Transverse colon (tissue), 4 donors: ENCODE measurements at regions not wholly inside any gene's neighbourhood (a gene's known extent, or its start where the extent isn't known, plus 50 kb on each side); places are given as distances from the start of the nearest gene placed in this dataset.

Experiments
- DNase-seq: peaks from one replicate; pipeline ENCODE4 v3.0.0-alpha.2; 2019
- H3K27ac ChIP-seq, 4 donors: fragments of 200-600 bp; sonication (generic); 2 replicates each; pipeline ENCODE4 v1.5.1; 2016 to 2018; ENCODE audit warnings: inconsistent platforms in 4 of 4
- H3K27me3 ChIP-seq: fragments of 200-600 bp; sonication (generic); 2 replicates; pipeline ENCODE4 v1.5.1; 2017; ENCODE audit warnings: inconsistent platforms
- H3K36me3 ChIP-seq, 4 donors: fragments of 200-600 bp; sonication (generic); 2 replicates each; pipeline ENCODE4 v1.5.1; 2017 to 2019; ENCODE audit warnings: inconsistent platforms in 4 of 4
- H3K4me1 ChIP-seq, 4 donors: fragments of 200-600 bp; sonication (generic); 2 replicates each; pipeline ENCODE4 v1.5.1; 2017 to 2020; ENCODE audit warnings: inconsistent platforms in 4 of 4
- H3K4me3 ChIP-seq, 4 donors: fragments of 200-600 bp; sonication (generic); 1 replicate in 1 of 4; 2 replicates in 3 of 4; pipeline versions ENCODE4 v1.5.1 to v1.6.1; 2017 to 2019; ENCODE audit warnings: inconsistent platforms in 4 of 4
- H3K9me3 ChIP-seq, 2 donors: fragments of 200-600 bp; sonication (generic); 2 replicates each; pipeline ENCODE4 v1.5.1; 2017 to 2019; ENCODE audit warnings: inconsistent platforms in 2 of 2
- EP300 ChIP-seq: sonication (generic); formaldehyde crosslinking; IDR thresholded peaks from one replicate; pipeline ENCODE4 v1.6.1; 2017; ENCODE audit warnings: antibody characterized with exemption, low read depth
- POLR2A ChIP-seq: fragments of 450-650 bp; IDR thresholded peaks from one replicate; pipeline ENCODE4 v1.6.1; 2016; ENCODE audit warnings: antibody characterized with exemption, mild to moderate bottlenecking, moderate library complexity
- POLR2AphosphoS5 ChIP-seq, 3 donors: sonication (generic); formaldehyde crosslinking; IDR thresholded peaks; one replicate each; pipeline ENCODE4 v1.6.1; 2016; ENCODE audit warnings: antibody characterized with exemption in 3 of 3
- WGBS, 2 donors: methylation state at CpG; one replicate each; pipeline ENCODE4 v1.1.5; 2018; ENCODE audit warnings: low coverage in 1 of 2; 5-methylcytosine and 5-hydroxymethylcytosine counted together
- in situ Hi-C, 4 donors: fragments of 200-750 bp; cut with MboI; loops; one replicate each; pipeline versions ENCODE4 v1.15.0 to v1.15.1; 2017; ENCODE audit warnings: low sequenced_read_pairs in 3 of 4, low pct_ligation_motif_present in 1 of 4, low pct_unique_long_range_greater_than_20kb in 1 of 4
- intact Hi-C: fragments of 100-400 bp; cut with DNase I; formaldehyde crosslinking; loops from one replicate; pipeline ENCODE4 v1.15.1; 2023; ENCODE audit warnings: low total_unique reads
- TF ChIP-seq, protein P1 (sequence below), 5 experiments: fragments of 200-600 bp in 3 of 5; fragments of 450-650 bp in 2 of 5; sonication (generic) in 3 of 5; IDR thresholded peaks; 1 replicate in 2 of 5; 2 replicates in 3 of 5; pipeline ENCODE4 v1.5.1; 2016 to 2017; ENCODE audit warnings: antibody characterized with exemption in 5 of 5, inconsistent platforms in 3 of 5, mild to moderate bottlenecking in 2 of 5, moderate library complexity in 1 of 5

GRCh38 chr21:16357994-16358393 lies 628.2 kb downstream of the USP25 start:
- intact Hi-C loops (no loop called here), in situ Hi-C loops (loop anchor here in 1 of 4 donors (25.0 kb wide), 1 partner anchor 96 kb away; no protein-coding TSS in a partner anchor)
- Histone ChIP-seq H3K27ac (no peak overlapping the region), H3K4me1 (no peaks in the 10 kb centered on the region), H3K9me3 (peaks cover 0 to 5% of the 10 kb centered on the region in 2 donors), H3K27me3 (no peaks in the 10 kb centered on the region), H3K36me3 (no peaks in the 10 kb centered on the region), H3K4me3 (no peak overlapping the region)
- no peak for DNase-seq
- TF ChIP-seq, protein P1, sequence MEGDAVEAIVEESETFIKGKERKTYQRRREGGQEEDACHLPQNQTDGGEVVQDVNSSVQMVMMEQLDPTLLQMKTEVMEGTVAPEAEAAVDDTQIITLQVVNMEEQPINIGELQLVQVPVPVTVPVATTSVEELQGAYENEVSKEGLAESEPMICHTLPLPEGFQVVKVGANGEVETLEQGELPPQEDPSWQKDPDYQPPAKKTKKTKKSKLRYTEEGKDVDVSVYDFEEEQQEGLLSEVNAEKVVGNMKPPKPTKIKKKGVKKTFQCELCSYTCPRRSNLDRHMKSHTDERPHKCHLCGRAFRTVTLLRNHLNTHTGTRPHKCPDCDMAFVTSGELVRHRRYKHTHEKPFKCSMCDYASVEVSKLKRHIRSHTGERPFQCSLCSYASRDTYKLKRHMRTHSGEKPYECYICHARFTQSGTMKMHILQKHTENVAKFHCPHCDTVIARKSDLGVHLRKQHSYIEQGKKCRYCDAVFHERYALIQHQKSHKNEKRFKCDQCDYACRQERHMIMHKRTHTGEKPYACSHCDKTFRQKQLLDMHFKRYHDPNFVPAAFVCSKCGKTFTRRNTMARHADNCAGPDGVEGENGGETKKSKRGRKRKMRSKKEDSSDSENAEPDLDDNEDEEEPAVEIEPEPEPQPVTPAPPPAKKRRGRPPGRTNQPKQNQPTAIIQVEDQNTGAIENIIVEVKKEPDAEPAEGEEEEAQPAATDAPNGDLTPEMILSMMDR (IDR thresholded peaks at IDR 0.05), result no peak

DNA sequence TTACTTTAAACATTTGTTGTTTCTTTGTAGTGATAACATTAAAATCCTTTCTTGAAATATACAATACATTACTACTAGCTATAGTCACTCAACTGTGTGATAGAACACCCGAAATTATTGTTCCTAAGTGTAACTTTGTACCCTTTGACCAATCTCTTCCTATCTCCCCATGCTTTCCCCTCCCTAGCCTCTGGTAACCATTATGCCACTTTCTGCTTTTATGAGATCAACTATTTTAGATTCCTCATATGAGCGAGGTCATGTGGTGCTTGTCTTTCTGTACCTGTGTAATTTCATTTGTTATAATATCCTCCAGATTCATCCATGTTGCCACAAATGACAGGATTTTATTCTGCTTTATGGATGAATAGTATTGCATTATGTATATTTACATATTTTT lies 629.0 kb downstream of the USP25 start:
- DNase-seq, result no peak
- in situ Hi-C loops, result loop anchor here in 1 of 4 donors (25.0 kb wide), 1 partner anchor 96 kb away; no protein-coding TSS in a partner anchor
- no peaks in the 10 kb centered on the region for H3K36me3 ChIP-seq
- intact Hi-C loops, result no loop called here
- no peaks in the 10 kb centered on the region for H3K4me1 ChIP-seq
- no peak overlapping the region for H3K4me3 ChIP-seq
- H3K9me3 ChIP-seq, result peaks cover 0 to 5% of the 10 kb centered on the region in 2 donors
- WGBS, 2 donors, result 53 to 62% methylated on average over 2 of the region's 2 CpGs
- H3K27ac ChIP-seq, result no peak overlapping the region
- no peaks in the 10 kb centered on the region for H3K27me3 ChIP-seq
- no peak for TF ChIP-seq POLR2AphosphoS5 (IDR thresholded peaks at IDR 0.05)
- no peak for TF ChIP-seq POLR2A
- no peak for TF ChIP-seq EP300
- TF ChIP-seq, protein P1 (IDR thresholded peaks at IDR 0.05), result no peak

- in situ Hi-C loops, result loop anchor here in 1 of 4 donors (25.0 kb wide), 1 partner anchor 101 kb away; no protein-coding TSS in a partner anchor
- Histone ChIP-seq H3K9me3 (peaks cover 0 to 5% of the 10 kb centered on the region in 2 donors), H3K27ac (no peak overlapping the region), H3K27me3 (no peaks in the 10 kb centered on the region), H3K4me1 (no peaks in the 10 kb centered on the region), H3K36me3 (no peaks in the 10 kb centered on the region), H3K4me3 (no peak overlapping the region)
- TF ChIP-seq POLR2A (no peak), POLR2AphosphoS5 (IDR thresholded peaks at IDR 0.05) (no peak), EP300 (no peak)
- TF ChIP-seq, protein P1 (IDR thresholded peaks at IDR 0.05), result no peak
- 58 to 73% methylated on average over 2 of the region's 2 CpGs for WGBS, 2 donors
- intact Hi-C loops, result no loop called here
- DNase-seq, result no peak
These were observed 633.3 kb downstream of the USP25 start for GRCh38 chr21:16363100-16363499.

- no peaks in the 10 kb centered on the region for H3K27me3 ChIP-seq
- H3K27ac ChIP-seq, result no peak overlapping the region
- in situ Hi-C loops, result loop anchor here in 1 of 4 donors (25.0 kb wide), 1 partner anchor 101 kb away; no protein-coding TSS in a partner anchor
- intact Hi-C loops, result no loop called here
- 56 to 60% methylated on average over 3 of the region's 3 CpGs for whole genome bisulfite sequencing, 2 donors
- no peaks in the 10 kb centered on the region for H3K36me3 ChIP-seq
- H3K9me3 ChIP-seq, result peaks cover 0 to 5% of the 10 kb centered on the region in 2 donors
- no peaks in the 10 kb centered on the region for H3K4me1 ChIP-seq
- TF ChIP-seq POLR2A (no peak), POLR2AphosphoS5 (IDR thresholded peaks at IDR 0.05) (no peak), EP300 (no peak)
- TF ChIP-seq, protein P1 (IDR thresholded peaks at IDR 0.05), result no peak
- no peak overlapping the region for H3K4me3 ChIP-seq
- DNase-seq, result no peak
These were observed 633.7 kb downstream of the USP25 start for GRCh38 chr21:16363518-16363917.
